Mucosa of gallbladder (tissue), 1 donor: ENCODE measurements at regions not wholly inside any gene's neighbourhood (a gene's known extent, or its start where the extent isn't known, plus 50 kb on each side); places are given as distances from the start of the nearest gene placed in this dataset.

Experiments
- DNase-seq: peaks from one replicate; pipeline ENCODE4 v3.0.0-alpha.2; 2020; ENCODE audit warnings: low spot score
- donor health status: DM: no; HTN: no; CAD: no.

- DNase-seq: no peak
Observed at GRCh38 chr13:85473144-85473543, 326.1 kb downstream of the SLITRK6 start.

GRCh38 chr13:85469320-85469719 lies 329.9 kb downstream of the SLITRK6 start:
- no peak for DNase-seq

- no peak for DNase-seq
Observed at GRCh38 chr13:85462792-85463425, 336.3 kb downstream of the SLITRK6 start.

GRCh38 chr13:85461621-85462020 lies 337.6 kb downstream of the SLITRK6 start:
- no peak for DNase-seq

- no peak for DNase-seq
Observed at GRCh38 chr13:85445534-85445933, 353.7 kb downstream of the SLITRK6 start.

GRCh38 chr13:85441975-85442374 lies 357.2 kb downstream of the SLITRK6 start:
- no peak for DNase-seq

- no peak for DNase-seq
Observed at GRCh38 chr13:85441364-85441763, 357.9 kb downstream of the SLITRK6 start.

- DNase-seq: no peak
Observed at GRCh38 chr13:85436029-85436428, 363.2 kb downstream of the SLITRK6 start.

- no peak for DNase-seq
Observed at GRCh38 chr13:85434927-85435326, 364.3 kb downstream of the SLITRK6 start.

- DNase-seq: no peak
Observed at GRCh38 chr13:85432881-85433280, 366.3 kb downstream of the SLITRK6 start.

- DNase-seq: no peak
Observed at GRCh38 chr13:85431720-85432119, 367.5 kb downstream of the SLITRK6 start.

- no peak for DNase-seq
Observed at GRCh38 chr13:85430216-85430794, 368.9 kb downstream of the SLITRK6 start.

GRCh38 chr13:85427416-85427815 lies 371.8 kb downstream of the SLITRK6 start:
- no peak for DNase-seq

GRCh38 chr13:85420136-85420535 lies 379.1 kb downstream of the SLITRK6 start:
- DNase-seq: no peak

- DNase-seq: no peak
Observed at GRCh38 chr13:85419611-85420010, 379.6 kb downstream of the SLITRK6 start.

GRCh38 chr13:85417807-85418206 lies 381.4 kb downstream of the SLITRK6 start:
- no peak for DNase-seq

- DNase-seq: no peak
Observed at GRCh38 chr13:85413664-85414063, 385.6 kb downstream of the SLITRK6 start.

- DNase-seq: no peak
Observed at GRCh38 chr13:85412448-85412847, 386.8 kb downstream of the SLITRK6 start.

GRCh38 chr13:85411591-85411990 lies 387.6 kb downstream of the SLITRK6 start:
- DNase-seq: no peak

- DNase-seq: no peak
Observed at GRCh38 chr13:85408415-85408814, 390.8 kb downstream of the SLITRK6 start.

- DNase-seq: no peak
Observed at GRCh38 chr13:85406269-85406975, 392.8 kb downstream of the SLITRK6 start.

GRCh38 chr13:85405316-85405897 lies 393.8 kb downstream of the SLITRK6 start:
- no peak for DNase-seq

GRCh38 chr13:85386424-85386823 lies 412.8 kb downstream of the SLITRK6 start:
- no peak for DNase-seq
